ENCODE measurements at regions not wholly inside any gene's neighbourhood (a gene's known extent, or its start where the extent isn't known, plus 50 kb on each side); places are given as distances from the start of the nearest gene placed in this dataset.

GRCh38 chr4:20625426-20625825 is 74.8 kb upstream of the PACRGL start:
- TF ChIP-seq POLR2A (IDR thresholded peaks at IDR 0.05; ENCODE audit: low read depth, low read length) (no peak), SPI1 (IDR thresholded peaks at IDR 0.05; ENCODE audit: low read depth, low read length) (peak; percentile 49), POLR2AphosphoS5 (IDR thresholded peaks at IDR 0.05; ENCODE audit: low read depth, low read length) (no peak), POU2F2 (IDR thresholded peaks at IDR 0.05; ENCODE audit: low read depth, low read length) (no peak), TAF1 (IDR thresholded peaks at IDR 0.05; ENCODE audit: low read depth, low read length) (no peak), PAX5 (IDR thresholded peaks at IDR 0.05; ENCODE audit: insufficient read depth, low read length, severe bottlenecking) (no peak)

Measured in GM12891 (cell line).